C4-2B (cell line): ENCODE measurements at regions not wholly inside any gene's neighbourhood (a gene's known extent, or its start where the extent isn't known, plus 50 kb on each side); places are given as distances from the start of the nearest gene placed in this dataset.

Experiments used
- ZFX ChIP-seq: fragments of 450-650 bp; IDR thresholded peaks from 2 replicates; pipeline ENCODE4 v1.6.1; 2017
- TF ChIP-seq, protein P1 (sequence below): fragments of 450-650 bp; conservative IDR thresholded peaks from 2 replicates; pipeline ENCODE4 v1.5.1; 2017; ENCODE audit warnings: mild to moderate bottlenecking

DNA sequence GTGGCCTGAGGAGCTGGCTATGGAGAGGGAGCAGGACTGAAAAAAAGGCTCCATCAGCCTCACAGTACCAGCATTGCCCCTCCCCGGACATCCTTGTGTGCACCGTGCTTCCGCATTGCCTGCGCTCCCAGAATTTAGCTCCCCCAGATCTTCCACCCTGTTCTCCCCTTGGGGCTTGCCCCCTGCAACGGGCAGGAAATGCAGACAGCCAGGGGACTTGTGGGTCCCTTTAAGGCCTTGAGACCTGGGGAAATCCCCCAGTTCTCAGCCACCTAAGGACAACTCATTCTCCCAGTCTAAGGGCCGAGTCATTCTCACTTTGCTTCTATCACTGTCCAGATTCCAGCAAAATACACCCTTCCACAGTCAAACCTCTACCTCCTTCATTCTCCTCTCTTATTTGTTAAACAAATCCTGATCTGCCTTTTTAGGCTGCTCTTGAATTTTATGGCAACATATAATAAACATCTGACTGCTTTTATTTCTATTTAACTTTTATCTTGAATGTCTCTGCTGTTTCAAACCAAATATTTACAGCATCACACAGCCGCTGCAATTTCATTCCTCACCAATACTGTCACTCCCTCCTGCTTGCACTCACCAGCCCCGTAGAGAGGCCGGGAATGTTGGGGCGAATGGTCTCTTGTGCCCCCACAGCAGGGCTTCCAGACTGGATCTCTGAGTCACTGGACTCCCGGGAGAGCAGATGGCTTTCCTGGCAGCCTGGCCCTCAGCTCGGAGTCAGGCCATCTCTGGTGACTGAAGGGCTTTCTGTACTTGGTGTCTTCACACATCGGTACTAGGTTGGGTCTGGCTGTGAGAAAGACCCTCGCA, 221.9 kb downstream of the TSHZ3 start:
- TF ChIP-seq, protein P1, sequence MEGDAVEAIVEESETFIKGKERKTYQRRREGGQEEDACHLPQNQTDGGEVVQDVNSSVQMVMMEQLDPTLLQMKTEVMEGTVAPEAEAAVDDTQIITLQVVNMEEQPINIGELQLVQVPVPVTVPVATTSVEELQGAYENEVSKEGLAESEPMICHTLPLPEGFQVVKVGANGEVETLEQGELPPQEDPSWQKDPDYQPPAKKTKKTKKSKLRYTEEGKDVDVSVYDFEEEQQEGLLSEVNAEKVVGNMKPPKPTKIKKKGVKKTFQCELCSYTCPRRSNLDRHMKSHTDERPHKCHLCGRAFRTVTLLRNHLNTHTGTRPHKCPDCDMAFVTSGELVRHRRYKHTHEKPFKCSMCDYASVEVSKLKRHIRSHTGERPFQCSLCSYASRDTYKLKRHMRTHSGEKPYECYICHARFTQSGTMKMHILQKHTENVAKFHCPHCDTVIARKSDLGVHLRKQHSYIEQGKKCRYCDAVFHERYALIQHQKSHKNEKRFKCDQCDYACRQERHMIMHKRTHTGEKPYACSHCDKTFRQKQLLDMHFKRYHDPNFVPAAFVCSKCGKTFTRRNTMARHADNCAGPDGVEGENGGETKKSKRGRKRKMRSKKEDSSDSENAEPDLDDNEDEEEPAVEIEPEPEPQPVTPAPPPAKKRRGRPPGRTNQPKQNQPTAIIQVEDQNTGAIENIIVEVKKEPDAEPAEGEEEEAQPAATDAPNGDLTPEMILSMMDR = no peak
- no peak for TF ChIP-seq ZFX
